ENCODE measurements at regions not wholly inside any gene's neighbourhood (a gene's known extent, or its start where the extent isn't known, plus 50 kb on each side); places are given as distances from the start of the nearest gene placed in this dataset.
"Not testable (repeated sequence)": the region's sequence is repeated elsewhere in the genome, so short reads cannot be mapped to it uniquely, and the experiment has no call there.

DNA sequence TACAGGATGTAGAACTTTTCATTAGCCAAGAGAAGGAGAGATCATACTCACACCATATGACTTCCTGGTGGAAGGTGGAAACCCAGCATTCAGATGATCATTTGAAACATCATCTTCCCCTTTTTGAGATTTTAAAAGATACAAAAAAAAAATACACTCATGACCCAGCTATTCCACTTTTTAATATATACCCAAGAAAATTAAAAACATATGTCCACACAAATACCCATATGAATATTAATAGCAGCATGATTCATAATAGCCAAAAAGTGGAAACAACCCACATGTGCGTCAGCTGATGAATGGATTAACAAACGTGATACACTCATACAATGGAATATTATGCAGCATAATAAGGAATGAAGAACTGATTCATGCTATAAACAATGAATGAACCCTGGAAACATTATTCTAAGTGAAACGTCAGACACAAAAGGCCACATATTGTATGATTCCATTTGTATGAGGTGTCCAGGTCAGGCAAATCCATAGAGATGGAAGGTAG is 130.0 kb upstream of the SGK1 start:
- no peak for DNase-seq

DNA sequence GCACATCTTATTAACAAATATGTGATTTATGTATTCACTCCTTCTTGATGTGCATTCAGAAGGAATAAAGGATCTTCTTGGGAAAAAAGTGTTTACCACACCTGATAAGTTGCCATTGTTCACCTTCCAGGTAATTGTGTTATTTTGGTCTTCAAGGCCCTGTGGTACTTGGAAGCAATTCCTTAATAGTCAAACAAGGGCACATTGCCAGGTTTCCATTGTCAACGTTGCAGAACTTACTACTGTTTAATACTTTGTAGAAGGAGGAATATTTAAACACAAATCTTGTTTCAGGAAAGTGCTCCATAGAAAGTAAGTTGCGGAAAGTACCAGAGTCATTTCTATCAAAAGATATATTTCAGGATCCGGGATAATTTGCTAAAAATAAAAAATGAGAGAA is 129.5 kb upstream of the SGK1 start:
- DNase-seq: no peak

- DNase-seq: no peak
These were observed 129.0 kb upstream of the SGK1 start for GRCh38 chr6:134446896-134447295.

GRCh38 chr6:134446218-134446848 is 128.4 kb upstream of the SGK1 start:
- no peak for DNase-seq

GRCh38 chr6:134443009-134443408 is 125.1 kb upstream of the SGK1 start:
- DNase-seq: no peak

DNA sequence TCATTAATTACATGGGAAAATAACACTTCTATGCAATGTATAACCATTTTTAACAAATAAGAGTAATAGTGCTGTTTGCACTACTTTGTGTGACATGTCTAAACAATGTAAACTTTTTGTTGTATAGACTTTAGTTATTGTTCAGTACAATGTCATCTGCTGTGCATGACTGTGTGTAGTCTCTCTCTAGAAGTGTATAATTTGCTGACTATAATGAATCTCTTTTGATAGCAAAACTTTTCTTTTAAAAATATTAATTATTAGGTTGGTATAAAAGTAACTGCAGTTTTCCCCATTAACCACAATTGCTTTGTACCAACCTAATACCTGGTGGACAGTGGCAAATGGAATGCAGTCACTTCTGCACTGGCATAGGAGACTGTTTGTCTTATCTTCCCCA is 124.2 kb upstream of the SGK1 start:
- DNase-seq: no peak

DNA sequence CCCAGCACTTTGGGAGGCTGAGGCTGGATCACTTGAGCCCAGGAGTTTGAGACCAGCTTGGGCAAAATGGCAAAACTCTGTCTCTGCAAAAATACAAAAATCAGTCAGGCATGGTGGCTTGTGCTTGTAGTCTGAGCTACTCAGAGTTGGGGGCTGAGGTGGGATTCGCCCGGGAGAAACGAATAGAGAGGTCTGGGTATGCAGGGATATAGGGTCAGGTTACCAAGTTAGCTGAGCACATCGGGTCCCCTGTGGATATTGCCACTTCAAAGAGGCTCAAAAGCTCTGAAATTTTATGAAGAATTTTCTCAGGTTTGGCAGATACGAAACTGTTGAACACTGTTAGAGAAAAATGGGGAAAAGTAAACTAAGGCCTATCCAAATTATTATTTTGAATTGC is 120.9 kb upstream of the SGK1 start:
- no peak for DNase-seq

DNA sequence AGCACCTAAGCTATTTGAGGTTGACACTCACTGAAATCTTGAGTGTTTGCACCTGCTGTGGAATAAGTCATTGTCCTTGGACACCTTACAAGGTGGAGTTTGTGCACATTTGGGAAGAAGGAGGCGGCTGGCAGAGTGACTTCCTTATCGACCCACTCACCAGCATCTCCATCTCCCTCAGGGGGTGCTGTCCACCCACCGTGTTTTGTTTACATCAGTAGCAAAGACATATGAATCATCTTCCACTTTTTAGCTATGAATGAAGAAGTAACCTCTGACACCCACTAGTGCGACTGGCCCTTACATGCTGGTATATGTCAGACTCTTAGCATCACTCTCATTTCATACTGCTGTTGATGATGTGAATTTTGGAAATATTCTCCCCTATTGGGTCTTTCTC is 119.5 kb upstream of the SGK1 start:
- DNase-seq: peak; percentile 64

DNA sequence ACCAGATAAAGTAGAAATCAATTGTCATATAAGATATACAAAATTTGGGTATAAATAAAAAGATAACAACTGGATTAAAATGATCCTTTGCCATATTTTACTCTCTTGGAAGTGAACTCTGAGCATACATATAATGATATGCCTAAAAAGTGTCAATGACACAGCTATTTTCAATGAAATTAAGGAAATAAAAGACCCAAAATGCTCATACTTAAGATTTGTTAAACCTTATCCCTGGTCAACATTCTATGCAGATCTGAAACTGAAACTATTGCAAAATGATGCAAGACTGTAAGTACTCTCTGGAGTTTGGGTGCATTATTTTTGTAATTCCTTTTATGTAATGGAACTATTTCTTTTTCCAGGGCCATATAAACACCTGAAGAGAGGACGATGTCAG is 119.0 kb upstream of the SGK1 start:
- DNase-seq: no peak

GRCh38 chr6:134436281-134436815 is 118.4 kb upstream of the SGK1 start:
- DNase-seq: peak; percentile 72

DNA sequence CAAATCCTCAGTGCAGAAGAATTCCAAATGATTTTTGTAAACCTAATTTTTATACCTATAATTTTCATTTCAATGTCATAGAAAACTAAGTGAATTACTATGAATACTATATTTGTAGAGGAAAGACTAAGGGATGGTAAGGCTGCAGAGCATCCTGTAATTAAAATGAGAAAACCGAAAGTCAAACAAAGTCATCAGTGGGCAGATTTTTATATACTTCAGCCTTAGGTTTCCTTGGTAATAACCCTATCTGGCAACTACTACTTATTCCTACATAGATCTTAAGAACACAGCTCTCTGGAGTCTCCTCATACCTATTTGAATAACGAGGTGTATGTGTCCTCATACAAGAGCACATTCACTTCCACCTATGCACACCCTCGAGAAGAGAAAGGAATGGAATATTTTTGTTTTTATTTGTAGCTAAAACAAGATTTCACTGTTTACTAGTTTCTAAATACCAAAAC is 117.9 kb upstream of the SGK1 start:
- DNase-seq: no peak

DNA sequence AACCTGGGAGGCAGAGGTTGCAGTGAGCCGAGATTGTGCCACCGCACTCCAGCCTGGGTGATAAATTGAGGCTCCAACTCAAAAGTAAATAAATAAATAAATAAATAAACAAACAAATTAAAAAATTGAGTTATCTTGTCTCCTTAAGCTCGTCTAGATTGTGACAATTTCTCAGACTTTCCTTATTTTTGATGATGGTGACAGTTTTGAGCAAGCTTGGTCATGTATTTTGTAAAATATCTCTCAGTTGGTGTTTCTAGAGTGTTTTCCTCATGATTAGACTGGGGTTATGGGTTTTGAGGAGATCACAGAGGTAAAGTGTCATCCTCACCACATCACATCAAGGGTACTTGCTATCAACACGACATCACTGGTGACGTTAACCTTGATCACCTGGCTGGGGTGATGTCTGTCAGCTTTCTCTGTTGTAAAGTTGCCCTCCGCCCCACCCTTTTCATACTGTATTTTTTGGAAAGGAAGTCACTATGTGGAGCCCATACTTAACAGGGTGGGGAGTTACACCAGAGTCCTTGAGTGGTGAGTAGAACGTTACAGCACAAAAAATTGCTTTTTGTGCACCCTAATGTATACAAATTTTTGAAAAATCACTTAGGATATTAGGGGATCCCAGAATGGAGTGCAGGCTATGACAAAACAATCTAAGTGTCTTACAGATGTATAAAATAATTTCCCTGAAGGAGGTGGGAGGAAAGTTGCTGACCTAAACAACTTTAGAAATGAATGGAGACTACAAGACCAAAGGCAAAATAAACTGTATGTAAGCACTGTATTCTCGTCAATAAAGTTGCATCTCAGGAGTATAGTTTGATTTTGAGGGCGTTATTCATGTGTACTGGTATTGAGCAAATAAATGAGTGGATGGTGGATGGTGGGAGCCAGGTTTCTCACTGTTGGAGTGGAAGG is 116.4 kb upstream of the SGK1 start:
- DNase-seq: no peak

- no peak for DNase-seq
These were observed 114.1 kb upstream of the SGK1 start for GRCh38 chr6:134432036-134432435.

DNA sequence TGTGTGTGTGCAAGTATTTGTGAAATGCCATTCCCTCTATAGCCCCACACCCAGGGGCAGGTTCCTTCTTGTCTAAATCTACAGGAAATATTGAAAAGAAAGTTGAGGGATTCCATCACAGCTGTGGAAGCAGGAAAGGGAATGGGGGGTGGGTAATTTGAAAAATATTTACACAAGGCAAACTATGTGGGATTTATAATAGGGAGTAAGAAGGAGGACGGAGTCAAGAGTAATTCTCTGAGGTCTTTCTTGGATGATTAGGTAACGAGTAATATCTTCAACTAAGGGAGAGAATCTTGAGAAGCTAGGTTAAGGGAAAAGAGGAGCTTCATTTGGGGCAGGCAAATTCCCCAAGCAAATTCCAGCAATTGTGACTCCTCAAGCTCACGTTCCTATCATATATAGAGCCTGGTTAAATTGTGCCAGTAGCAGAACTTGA is 113.5 kb upstream of the SGK1 start:
- DNase-seq: no peak

GRCh38 chr6:134429861-134430380 is 112.0 kb upstream of the SGK1 start:
- no peak for DNase-seq

GRCh38 chr6:134427721-134428120 is 109.8 kb upstream of the SGK1 start:
- no peak for DNase-seq

GRCh38 chr6:134426623-134427022 is 108.7 kb upstream of the SGK1 start:
- DNase-seq: no peak

- not testable (repeated sequence) for DNase-seq
These were observed 108.0 kb upstream of the SGK1 start for GRCh38 chr6:134425917-134426316.

- no peak for DNase-seq
These were observed 107.6 kb upstream of the SGK1 start for GRCh38 chr6:134425513-134425912.

DNA sequence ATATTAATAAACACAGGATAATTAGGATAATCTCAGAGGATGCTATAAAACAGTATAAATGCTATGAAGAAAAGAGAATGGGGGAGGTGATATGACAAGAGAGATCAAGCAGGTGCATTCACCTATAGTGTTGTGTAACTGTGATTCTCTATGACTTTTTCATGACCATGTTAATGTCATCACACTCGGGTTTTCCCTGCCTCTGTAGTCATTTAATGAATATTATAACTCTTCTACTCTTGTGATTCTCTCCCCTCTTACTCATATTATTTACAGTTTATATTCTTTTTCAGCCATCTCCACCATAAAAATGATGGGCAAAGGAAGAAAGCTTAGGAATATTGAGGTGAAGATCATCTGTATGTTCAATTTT is 106.9 kb upstream of the SGK1 start:
- no peak for DNase-seq

DNA sequence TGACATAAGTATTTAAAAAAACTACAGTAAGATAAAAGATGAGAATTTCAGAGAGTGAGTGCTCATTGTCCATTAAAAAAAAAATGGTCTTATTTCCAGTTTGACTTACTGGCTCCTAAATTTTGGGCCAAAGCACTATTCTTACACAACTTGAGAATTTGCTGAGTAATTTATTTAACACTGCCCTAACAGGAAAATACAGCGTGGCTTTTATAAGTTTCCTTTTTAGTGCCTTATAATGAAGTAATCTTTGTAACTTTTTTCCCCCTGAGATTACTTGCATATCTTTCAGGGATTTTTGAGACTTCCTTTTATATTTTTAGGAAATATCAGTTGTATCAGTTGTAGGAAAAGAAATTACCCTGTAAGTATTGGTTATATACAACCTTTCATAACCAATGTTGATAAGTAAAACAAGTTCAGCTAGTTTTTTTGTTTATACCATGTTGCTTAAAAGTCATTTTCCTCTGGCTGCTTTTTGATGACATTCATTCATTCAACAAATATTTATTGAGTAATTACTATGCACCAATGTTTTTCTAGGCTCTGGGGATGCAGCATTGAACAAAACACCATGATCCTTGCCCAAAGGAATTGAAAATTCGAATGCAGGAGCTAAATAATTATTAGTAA is 106.4 kb upstream of the SGK1 start:
- DNase-seq: no peak

GRCh38 chr6:134422426-134423231 is 104.7 kb upstream of the SGK1 start:
- DNase-seq: no peak
